H1 (cell line): ENCODE measurements at regions not wholly inside any gene's neighbourhood (a gene's known extent, or its start where the extent isn't known, plus 50 kb on each side); places are given as distances from the start of the nearest gene placed in this dataset.

Source experiments
- CTCF ChIA-PET: fragments of 300-600 bp; sonication (Branson Sonifier 250); formaldehyde crosslinking; loops from one replicate; lab custom pipeline; 2021; ENCODE audit not compliant: partially characterized antibody; lab: Charles Lee
- POLR2A ChIA-PET: fragments of 300-600 bp; sonication (Branson Sonifier 250); formaldehyde crosslinking; loops from one replicate; lab custom pipeline; 2021; ENCODE audit warnings: inconsistent platforms; ENCODE audit not compliant: partially characterized antibody; lab: Charles Lee
- DNase-seq, 2 experiments: peaks; one replicate each; pipeline versions ENCODE4 v3.0.0 to v3.0.0-alpha.2; 2010 to 2022; ENCODE audit warnings: low spot score in 2 of 2, low read depth in 1 of 2, mixed read lengths in 1 of 2
- FAIRE-seq: peaks from 2 replicates; lab custom pipeline; 2011; peaks lifted over from hg19 to GRCh38; lab: Jason Lieb, UNC
- H2AFZ ChIP-seq: 2 replicates; pipeline ENCODE4 v1.8.1; 2012; ENCODE audit warnings: low read length, inconsistent platforms
- H2AK5ac ChIP-seq: 2 replicates; pipeline ENCODE4 v1.6.1; 2013; ENCODE audit warnings: low read depth, low read length
- H2BK120ac ChIP-seq: replicated peaks from 2 replicates; pipeline ENCODE3; 2013; ENCODE audit warnings: low read depth, low read length, inconsistent platforms
- H2BK12ac ChIP-seq: 2 replicates; pipeline ENCODE4 v1.6.1; 2013; ENCODE audit warnings: low read depth, low read length
- H2BK15ac ChIP-seq: 2 replicates; pipeline ENCODE4 v1.6.1; 2013; ENCODE audit warnings: low read length
- H2BK20ac ChIP-seq: 2 replicates; pipeline ENCODE4 v1.6.1; 2013; ENCODE audit warnings: low read length
- H2BK5ac ChIP-seq: 2 replicates; pipeline ENCODE4 v1.6.1; 2013; ENCODE audit warnings: low read depth, low read length
- H3K14ac ChIP-seq: 2 replicates; pipeline ENCODE4 v1.6.1; 2013; ENCODE audit warnings: inconsistent platforms; ENCODE audit not compliant: insufficient read length
- H3K18ac ChIP-seq: 2 replicates; pipeline ENCODE4 v1.6.1; 2013; ENCODE audit warnings: low read length; ENCODE audit errors: extremely low read depth
- H3K23ac ChIP-seq: 2 replicates; pipeline ENCODE4 v1.6.1; 2013; ENCODE audit warnings: inconsistent platforms; ENCODE audit not compliant: insufficient read length
- H3K23me2 ChIP-seq: 2 replicates; pipeline ENCODE4 v1.6.1; 2013; ENCODE audit warnings: low read depth, low read length
- H3K27ac ChIP-seq: 2 replicates; pipeline ENCODE4 v1.6.1; 2011; ENCODE audit warnings: low read depth, low read length, inconsistent platforms
- H3K27me3 ChIP-seq, 4 experiments: replicated peaks in 1 of 4; 1 replicate in 1 of 4; 2 replicates in 3 of 4; pipeline versions ENCODE4 v1.6.1 to v1.8.1; 2011 to 2013; ENCODE audit warnings: low read length in 3 of 4, mild to moderate bottlenecking in 3 of 4, inconsistent platforms in 2 of 4, mixed read lengths in 2 of 4, moderate library complexity in 1 of 4; ENCODE audit not compliant: control insufficient read depth in 3 of 4, insufficient read depth in 3 of 4; ENCODE audit errors: extremely low read depth in 1 of 4
- H3K36me3 ChIP-seq, 4 experiments: 2 replicates each; pipeline versions ENCODE4 v1.6.1 to v1.8.1; 2011 to 2013; ENCODE audit warnings: mild to moderate bottlenecking in 4 of 4, low read length in 3 of 4, moderate library complexity in 2 of 4, control low read depth in 1 of 4, inconsistent platforms in 1 of 4; ENCODE audit not compliant: insufficient read depth in 4 of 4, control insufficient read depth in 2 of 4
- H3K4ac ChIP-seq: replicated peaks from 2 replicates; pipeline ENCODE3; 2013; ENCODE audit warnings: low read length, low read depth, mixed read lengths, inconsistent platforms; ENCODE audit not compliant: insufficient read length
- H3K4me1 ChIP-seq, 4 experiments: replicated peaks in 1 of 4; 1 replicate in 1 of 4; 2 replicates in 3 of 4; pipeline versions ENCODE4 v1.6.1 to v1.8.1; 2011 to 2013; ENCODE audit warnings: low read length in 3 of 4, inconsistent platforms in 2 of 4, mixed read lengths in 1 of 4; ENCODE audit not compliant: insufficient read depth in 4 of 4, control insufficient read depth in 3 of 4
- H3K4me2 ChIP-seq, 2 experiments: 2 replicates each; pipeline versions ENCODE4 v1.6.1 to v1.8.1; 2011 to 2013; ENCODE audit warnings: low read depth in 2 of 2, low read length in 2 of 2, control low read depth in 1 of 2, inconsistent platforms in 1 of 2, mild to moderate bottlenecking in 1 of 2; ENCODE audit not compliant: insufficient read depth in 1 of 2
- H3K4me3 ChIP-seq, 4 experiments: fragments of 200-600, 300-600 bp in 1 of 4; sonication (generic), shearing (Covaris generic), sonication (Bioruptor Twin) in 1 of 4; 2 replicates each; pipeline versions ENCODE4 v1.5.1 to v1.8.1; 2011 to 2016; ENCODE audit warnings: low read length in 4 of 4, low read depth in 3 of 4, control low read depth in 2 of 4, inconsistent platforms in 2 of 4, mild to moderate bottlenecking in 2 of 4, mixed read lengths in 1 of 4, moderate library complexity in 1 of 4; ENCODE audit not compliant: insufficient read depth in 2 of 4; ENCODE audit errors: extremely low read depth in 1 of 4
- H3K56ac ChIP-seq: replicated peaks from 2 replicates; pipeline ENCODE3; 2013; ENCODE audit warnings: low read depth, mild to moderate bottlenecking, mixed read lengths, low read length, inconsistent platforms; ENCODE audit not compliant: insufficient read length
- H3K79me1 ChIP-seq: 2 replicates; pipeline ENCODE4 v1.6.1; 2013; ENCODE audit warnings: low read depth, low read length, control low read depth
- H3K79me2 ChIP-seq, 2 experiments: 2 replicates each; pipeline versions ENCODE4 v1.6.1 to v1.8.1; 2012 to 2013; ENCODE audit warnings: low read length in 2 of 2, mild to moderate bottlenecking in 2 of 2, inconsistent platforms in 1 of 2; ENCODE audit not compliant: insufficient read depth in 2 of 2, control insufficient read depth in 1 of 2
- H3K9ac ChIP-seq, 4 experiments: replicated peaks in 1 of 4; 1 replicate in 1 of 4; 2 replicates in 3 of 4; pipeline versions ENCODE4 v1.6.1 to v1.8.1; 2011 to 2013; ENCODE audit warnings: low read depth in 3 of 4, low read length in 3 of 4, control low read depth in 2 of 4, mild to moderate bottlenecking in 2 of 4, moderate library complexity in 2 of 4, inconsistent platforms in 1 of 4; ENCODE audit errors: extremely low read depth in 1 of 4
- H3K9me3 ChIP-seq, 2 experiments: 2 replicates each; pipeline versions ENCODE4 v1.6.1 to v1.8.1; 2012 to 2013; ENCODE audit warnings: mild to moderate bottlenecking in 2 of 2, moderate library complexity in 2 of 2, control low read depth in 1 of 2, inconsistent platforms in 1 of 2, low read depth in 1 of 2, low read length in 1 of 2, mixed read lengths in 1 of 2; ENCODE audit not compliant: insufficient read depth in 2 of 2
- H4K20me1 ChIP-seq, 2 experiments: replicated peaks in 1 of 2; 2 replicates each; pipeline versions ENCODE3 to v1.8.1; 2011 to 2013; ENCODE audit warnings: inconsistent platforms in 2 of 2, low read length in 2 of 2, mild to moderate bottlenecking in 1 of 2; ENCODE audit not compliant: insufficient read depth in 2 of 2, control insufficient read depth in 1 of 2
- H4K5ac ChIP-seq: 2 replicates; pipeline ENCODE4 v1.6.1; 2013; ENCODE audit warnings: low read length, low read depth, mixed read lengths, inconsistent platforms; ENCODE audit not compliant: insufficient read length
- H4K8ac ChIP-seq: 2 replicates; pipeline ENCODE4 v1.8.0; 2013; ENCODE audit warnings: mild to moderate bottlenecking, moderate library complexity, low read length, inconsistent platforms; ENCODE audit not compliant: insufficient read depth; ENCODE audit errors: extremely low read depth
- H4K91ac ChIP-seq: replicated peaks from 2 replicates; pipeline ENCODE3; 2013; ENCODE audit warnings: low read length, mixed read lengths, inconsistent platforms; ENCODE audit not compliant: insufficient read length
- CBX5 ChIP-seq: fragments of 300-800, 300-1000 bp; sonication (generic); IDR thresholded peaks from 2 replicates; pipeline ENCODE4 v1.7.1; 2016; ENCODE audit warnings: antibody characterized with exemption, low read length, low read depth
- CREB1 ChIP-seq: IDR thresholded peaks from 2 replicates; pipeline ENCODE4 v1.6.1; 2012; ENCODE audit warnings: inconsistent platforms
- HDAC6 ChIP-seq: IDR thresholded peaks from one replicate; pipeline ENCODE4 v1.7.1; 2012; ENCODE audit warnings: low read depth, mild to moderate bottlenecking, inconsistent platforms, low read length, moderate library complexity
- POLR2AphosphoS5 ChIP-seq: IDR thresholded peaks from 2 replicates; pipeline ENCODE4 v1.6.1; 2011; ENCODE audit warnings: low read depth, low read length
- SP1 ChIP-seq: IDR thresholded peaks from 2 replicates; pipeline ENCODE4 v1.6.1; 2011; ENCODE audit warnings: low read depth, low read length
- SP4 ChIP-seq: IDR thresholded peaks from 2 replicates; pipeline ENCODE4 v1.6.1; 2012; ENCODE audit warnings: low read length, inconsistent platforms
- WGBS, 2 experiments: shearing (Covaris generic) in 1 of 2; methylation state at CpG; one replicate each; pipeline versions ENCODE4 v1.1.6 to v1.1.7; 2013 to 2015; ENCODE audit warnings: low lambda C conversion rate in 2 of 2, mixed read lengths in 2 of 2, inconsistent platforms in 1 of 2, low coverage in 1 of 2, missing lambda C conversion rate in 1 of 2; ENCODE audit not compliant: insufficient replicate concordance in 2 of 2, insufficient coverage in 1 of 2, insufficient read length in 1 of 2; ENCODE audit errors: extremely low coverage in 1 of 2, missing lambda C conversion rate in 1 of 2; 5-methylcytosine and 5-hydroxymethylcytosine counted together
- TF ChIP-seq, protein P1 (sequence below): IDR thresholded peaks from 2 replicates; pipeline ENCODE4 v1.6.1; 2012; ENCODE audit warnings: low read length, inconsistent platforms
- TF ChIP-seq, protein P2 (sequence below), 3 experiments: IDR thresholded peaks; 1 replicate in 2 of 3; 2 replicates in 1 of 3; pipeline versions ENCODE4 v1.5.1 to v1.6.1; 2011; ENCODE audit warnings: low read length in 3 of 3, mild to moderate bottlenecking in 3 of 3, inconsistent platforms in 2 of 3, low read depth in 1 of 3, moderate library complexity in 1 of 3; ENCODE audit not compliant: insufficient read depth in 1 of 3; ENCODE audit errors: control extremely low read depth in 1 of 3
- TF ChIP-seq, protein P3 (sequence below): IDR thresholded peaks from 2 replicates; pipeline ENCODE4 v1.6.1; 2012; ENCODE audit warnings: inconsistent platforms

- H2AFZ ChIP-seq = no peak overlapping the region
- no peak overlapping the region for H4K8ac ChIP-seq
- POLR2A ChIA-PET = no interaction called here
- FAIRE-seq = no peak
- H3K14ac ChIP-seq = no peak overlapping the region
- no peak overlapping the region for H3K4me3 ChIP-seq
- no peak overlapping the region for H3K9ac ChIP-seq
- H2AK5ac ChIP-seq = no peak overlapping the region
- CTCF ChIA-PET = interaction anchor here (1.1 to 1.4 kb wide), 2 partner anchors 11 to 269 kb away, joined by 4 to 6 read pairs; no protein-coding TSS in a partner anchor
- H3K79me1 ChIP-seq = no peaks in the 10 kb centered on the region
- H2BK120ac ChIP-seq = no peak overlapping the region
- H4K5ac ChIP-seq = no peak overlapping the region
- no peak overlapping the region for H2BK20ac ChIP-seq
- no peak overlapping the region for H2BK5ac ChIP-seq
- WGBS, 2 experiments = 96% methylated on average over 11 of the region's 11 CpGs; no CpG with 5 or more reads in 1 of the 2 experiments
- H2BK15ac ChIP-seq = no peak overlapping the region
- peaks cover 0 to under 1% of the 10 kb centered on the region in 2 experiments; a peak in 1 of 4 replicates for H3K9me3 ChIP-seq
- no peaks in the 10 kb centered on the region for H3K4me1 ChIP-seq
- H3K23me2 ChIP-seq = no peaks in the 10 kb centered on the region
- no peak overlapping the region for H3K18ac ChIP-seq
- no peak overlapping the region for H4K91ac ChIP-seq
- no peak overlapping the region for H3K56ac ChIP-seq
- H3K27ac ChIP-seq = no peak overlapping the region
- no peaks in the 10 kb centered on the region for H3K79me2 ChIP-seq
- H3K27me3 ChIP-seq = no peaks in the 10 kb centered on the region
- H4K20me1 ChIP-seq = no peaks in the 10 kb centered on the region
- no peak for TF ChIP-seq SP1
- TF ChIP-seq, protein P1, sequence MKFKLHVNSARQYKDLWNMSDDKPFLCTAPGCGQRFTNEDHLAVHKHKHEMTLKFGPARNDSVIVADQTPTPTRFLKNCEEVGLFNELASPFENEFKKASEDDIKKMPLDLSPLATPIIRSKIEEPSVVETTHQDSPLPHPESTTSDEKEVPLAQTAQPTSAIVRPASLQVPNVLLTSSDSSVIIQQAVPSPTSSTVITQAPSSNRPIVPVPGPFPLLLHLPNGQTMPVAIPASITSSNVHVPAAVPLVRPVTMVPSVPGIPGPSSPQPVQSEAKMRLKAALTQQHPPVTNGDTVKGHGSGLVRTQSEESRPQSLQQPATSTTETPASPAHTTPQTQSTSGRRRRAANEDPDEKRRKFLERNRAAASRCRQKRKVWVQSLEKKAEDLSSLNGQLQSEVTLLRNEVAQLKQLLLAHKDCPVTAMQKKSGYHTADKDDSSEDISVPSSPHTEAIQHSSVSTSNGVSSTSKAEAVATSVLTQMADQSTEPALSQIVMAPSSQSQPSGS = no peak
- TF ChIP-seq CREB1 = no peak
- TF ChIP-seq POLR2AphosphoS5 = no peak
- TF ChIP-seq, protein P2, sequence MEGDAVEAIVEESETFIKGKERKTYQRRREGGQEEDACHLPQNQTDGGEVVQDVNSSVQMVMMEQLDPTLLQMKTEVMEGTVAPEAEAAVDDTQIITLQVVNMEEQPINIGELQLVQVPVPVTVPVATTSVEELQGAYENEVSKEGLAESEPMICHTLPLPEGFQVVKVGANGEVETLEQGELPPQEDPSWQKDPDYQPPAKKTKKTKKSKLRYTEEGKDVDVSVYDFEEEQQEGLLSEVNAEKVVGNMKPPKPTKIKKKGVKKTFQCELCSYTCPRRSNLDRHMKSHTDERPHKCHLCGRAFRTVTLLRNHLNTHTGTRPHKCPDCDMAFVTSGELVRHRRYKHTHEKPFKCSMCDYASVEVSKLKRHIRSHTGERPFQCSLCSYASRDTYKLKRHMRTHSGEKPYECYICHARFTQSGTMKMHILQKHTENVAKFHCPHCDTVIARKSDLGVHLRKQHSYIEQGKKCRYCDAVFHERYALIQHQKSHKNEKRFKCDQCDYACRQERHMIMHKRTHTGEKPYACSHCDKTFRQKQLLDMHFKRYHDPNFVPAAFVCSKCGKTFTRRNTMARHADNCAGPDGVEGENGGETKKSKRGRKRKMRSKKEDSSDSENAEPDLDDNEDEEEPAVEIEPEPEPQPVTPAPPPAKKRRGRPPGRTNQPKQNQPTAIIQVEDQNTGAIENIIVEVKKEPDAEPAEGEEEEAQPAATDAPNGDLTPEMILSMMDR (IDR thresholded peaks at IDR 0.05; ENCODE audit: control extremely low read depth in 1 of 3, insufficient read depth in 1 of 3, low read depth in 1 of 3, low read length in 3 of 3) = no peak
- TF ChIP-seq CBX5 = no peak
- no peak for TF ChIP-seq SP4
- TF ChIP-seq, protein P3, sequence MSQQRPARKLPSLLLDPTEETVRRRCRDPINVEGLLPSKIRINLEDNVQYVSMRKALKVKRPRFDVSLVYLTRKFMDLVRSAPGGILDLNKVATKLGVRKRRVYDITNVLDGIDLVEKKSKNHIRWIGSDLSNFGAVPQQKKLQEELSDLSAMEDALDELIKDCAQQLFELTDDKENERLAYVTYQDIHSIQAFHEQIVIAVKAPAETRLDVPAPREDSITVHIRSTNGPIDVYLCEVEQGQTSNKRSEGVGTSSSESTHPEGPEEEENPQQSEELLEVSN = no peak
- no peak for TF ChIP-seq HDAC6
- TF ChIP-seq, all 59 proteins: peak for 0
- H3K23ac ChIP-seq = no peak overlapping the region
- no peak overlapping the region for H3K4me2 ChIP-seq
- no peaks in the 10 kb centered on the region for H3K36me3 ChIP-seq
- no peak for DNase-seq
- H2BK12ac ChIP-seq = no peak overlapping the region
- H3K4ac ChIP-seq = no peak overlapping the region
Measured at GRCh38 chr7:156074084-156074483, 261.8 kb upstream of the SHH start.
